ENCODE measurements at regions not wholly inside any gene's neighbourhood (a gene's known extent, or its start where the extent isn't known, plus 50 kb on each side); places are given as distances from the start of the nearest gene placed in this dataset.
A peak's percentile ranks its signal among the peaks of the same experiment; 100 is the strongest.

- no peak for TF ChIP-seq ZFX (IDR thresholded peaks at IDR 0.05; ENCODE audit: borderline replicate concordance)
- TF ChIP-seq, protein P1, sequence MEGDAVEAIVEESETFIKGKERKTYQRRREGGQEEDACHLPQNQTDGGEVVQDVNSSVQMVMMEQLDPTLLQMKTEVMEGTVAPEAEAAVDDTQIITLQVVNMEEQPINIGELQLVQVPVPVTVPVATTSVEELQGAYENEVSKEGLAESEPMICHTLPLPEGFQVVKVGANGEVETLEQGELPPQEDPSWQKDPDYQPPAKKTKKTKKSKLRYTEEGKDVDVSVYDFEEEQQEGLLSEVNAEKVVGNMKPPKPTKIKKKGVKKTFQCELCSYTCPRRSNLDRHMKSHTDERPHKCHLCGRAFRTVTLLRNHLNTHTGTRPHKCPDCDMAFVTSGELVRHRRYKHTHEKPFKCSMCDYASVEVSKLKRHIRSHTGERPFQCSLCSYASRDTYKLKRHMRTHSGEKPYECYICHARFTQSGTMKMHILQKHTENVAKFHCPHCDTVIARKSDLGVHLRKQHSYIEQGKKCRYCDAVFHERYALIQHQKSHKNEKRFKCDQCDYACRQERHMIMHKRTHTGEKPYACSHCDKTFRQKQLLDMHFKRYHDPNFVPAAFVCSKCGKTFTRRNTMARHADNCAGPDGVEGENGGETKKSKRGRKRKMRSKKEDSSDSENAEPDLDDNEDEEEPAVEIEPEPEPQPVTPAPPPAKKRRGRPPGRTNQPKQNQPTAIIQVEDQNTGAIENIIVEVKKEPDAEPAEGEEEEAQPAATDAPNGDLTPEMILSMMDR (IDR thresholded peaks at IDR 0.05) = no peak
- H3K27ac ChIP-seq = no peak overlapping the region
These were observed 227.7 kb downstream of the VEGFC start for GRCh38 chr4:176565049-176565448.

GRCh38 chr4:176566769-176567168 is 226.0 kb downstream of the VEGFC start:
- TF ChIP-seq, protein P1 (IDR thresholded peaks at IDR 0.05) = no peak
- no peak for TF ChIP-seq ZFX (IDR thresholded peaks at IDR 0.05; ENCODE audit: borderline replicate concordance)
- H3K27ac ChIP-seq = no peak overlapping the region

- TF ChIP-seq, protein P1 (IDR thresholded peaks at IDR 0.05) = no peak
- TF ChIP-seq ZFX (IDR thresholded peaks at IDR 0.05; ENCODE audit: borderline replicate concordance) = no peak
These were observed 224.5 kb downstream of the VEGFC start for GRCh38 chr4:176568238-176568637.

DNA sequence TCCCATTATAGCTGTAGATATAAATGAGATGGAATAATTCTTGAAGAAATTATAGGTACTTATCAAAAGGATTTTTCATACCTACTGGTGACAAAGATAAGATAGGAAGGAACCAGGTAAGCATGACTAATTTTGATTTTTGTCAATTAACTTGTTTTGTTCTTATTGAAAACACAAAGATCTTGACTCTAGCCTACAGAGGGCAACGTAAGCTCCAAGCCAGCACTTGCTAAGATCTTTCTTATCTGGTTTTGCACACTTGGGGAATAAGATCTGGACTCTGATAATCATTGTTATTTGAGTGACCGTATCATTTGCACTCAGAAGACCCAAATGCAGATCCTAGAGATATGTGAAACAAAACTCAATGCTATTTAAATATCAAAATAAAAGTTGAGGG is 223.4 kb downstream of the VEGFC start:
- no peak overlapping the region for H3K27ac ChIP-seq
- no peak for TF ChIP-seq ZFX (IDR thresholded peaks at IDR 0.05; ENCODE audit: borderline replicate concordance)
- TF ChIP-seq, protein P1 (IDR thresholded peaks at IDR 0.05) = peak; percentile 23; the same call in 1 of the 2 replicates

More at GRCh38 chr4:176568238-176568637, 224.5 kb downstream of the VEGFC start:
- no peak overlapping the region for H3K27ac ChIP-seq

- H3K27ac ChIP-seq = no peak overlapping the region
- TF ChIP-seq, protein P1 (IDR thresholded peaks at IDR 0.05) = no peak
- no peak for TF ChIP-seq ZFX (IDR thresholded peaks at IDR 0.05; ENCODE audit: borderline replicate concordance)
These were observed 221.5 kb downstream of the VEGFC start for GRCh38 chr4:176571206-176571605.

DNA sequence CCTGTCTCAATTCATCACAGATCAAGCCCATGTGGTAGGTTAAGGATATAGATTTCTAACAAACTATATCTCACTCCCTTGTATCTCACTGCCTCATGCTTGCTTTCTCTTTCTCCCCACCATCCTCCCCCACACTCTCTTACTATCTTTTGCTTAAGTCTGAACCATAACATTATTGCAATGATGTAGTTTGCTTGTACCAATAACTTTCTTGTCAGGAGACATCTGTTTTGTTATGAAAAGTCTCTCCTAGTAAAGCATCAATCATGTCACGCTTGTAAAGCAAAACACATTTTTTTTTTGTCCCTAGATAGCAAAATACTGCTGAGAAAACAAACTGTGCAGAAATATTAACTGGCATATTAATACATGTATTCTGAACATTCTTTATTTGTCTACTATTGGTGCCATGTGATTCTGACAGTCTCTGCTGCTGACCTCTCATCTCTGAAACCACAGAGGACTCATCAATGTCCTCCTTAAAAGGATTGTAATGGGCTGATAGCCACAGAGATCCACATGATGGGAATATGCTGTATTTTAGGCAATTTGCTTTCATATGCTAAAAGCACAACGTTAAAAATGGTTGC is 217.5 kb downstream of the VEGFC start:
- no peak overlapping the region for H3K27ac ChIP-seq
- TF ChIP-seq, protein P1 (IDR thresholded peaks at IDR 0.05) = no peak
- TF ChIP-seq ZFX (IDR thresholded peaks at IDR 0.05; ENCODE audit: borderline replicate concordance) = no peak

DNA sequence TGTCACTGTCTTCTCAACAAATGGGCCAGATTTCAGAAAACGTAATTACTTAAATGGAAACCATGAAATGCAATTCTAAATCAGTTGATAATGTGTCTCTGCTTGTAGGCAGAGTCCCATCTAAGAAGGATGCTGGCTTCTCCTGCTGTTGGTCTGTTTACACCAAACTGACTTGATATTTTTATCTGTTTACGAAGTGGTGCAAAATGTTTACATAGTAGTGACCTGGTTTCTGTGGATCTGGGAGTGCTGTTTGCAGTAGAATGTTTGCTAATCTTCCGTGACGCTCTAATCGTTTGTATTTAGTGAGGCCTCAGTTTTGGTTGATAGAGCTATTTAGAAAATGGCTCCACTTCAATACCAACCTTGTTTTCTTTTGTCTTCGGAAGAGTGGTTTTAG is 213.5 kb downstream of the VEGFC start:
- H3K27ac ChIP-seq = peak overlapping the region; percentile 81
- no peak for TF ChIP-seq ZFX (IDR thresholded peaks at IDR 0.05; ENCODE audit: borderline replicate concordance)
- TF ChIP-seq, protein P1 (IDR thresholded peaks at IDR 0.05) = no peak
